Smooth muscle cell (in vitro differentiated cells): ENCODE measurements at regions not wholly inside any gene's neighbourhood (a gene's known extent, or its start where the extent isn't known, plus 50 kb on each side); places are given as distances from the start of the nearest gene placed in this dataset.

ENCODE experiments used
- DNase-seq: peaks from one replicate; lab custom pipeline; 2025; ENCODE audit not compliant: unreplicated experiment; lab: John Stamatoyannopoulos, UW
- H2AFZ ChIP-seq: fragments of 200-600 bp; sonication (generic); 2 replicates; pipeline ENCODE4 v1.6.0; 2016; ENCODE audit warnings: antibody characterized with exemption, low read depth, mild to moderate bottlenecking
- H3F3A ChIP-seq: fragments of 200-600 bp; sonication (generic); 2 replicates; pipeline ENCODE4 v1.6.0; 2017; ENCODE audit warnings: antibody characterized with exemption, low read depth
- H3K27ac ChIP-seq: fragments of 200-600 bp; sonication (generic); 2 replicates; pipeline ENCODE4 v1.5.1; 2016; ENCODE audit warnings: low read depth, mild to moderate bottlenecking
- H3K27me3 ChIP-seq: fragments of 200-600 bp; sonication (generic); 2 replicates; pipeline ENCODE4 v1.6.1; 2016; ENCODE audit warnings: low read depth, mild to moderate bottlenecking
- H3K36me3 ChIP-seq: fragments of 200-600 bp; sonication (generic); 2 replicates; pipeline ENCODE4 v1.5.1; 2016; ENCODE audit warnings: low read depth
- H3K4me1 ChIP-seq: fragments of 200-600 bp; sonication (generic); 2 replicates; pipeline ENCODE4 v1.5.1; 2016; ENCODE audit warnings: low read depth
- H3K4me2 ChIP-seq: fragments of 200-600 bp; sonication (generic); 2 replicates; pipeline ENCODE4 v1.6.0; 2016; ENCODE audit warnings: mild to moderate bottlenecking
- H3K4me3 ChIP-seq: fragments of 200-600 bp; sonication (generic); 2 replicates; pipeline ENCODE4 v1.5.1; 2016; ENCODE audit warnings: mild to moderate bottlenecking
- H3K79me2 ChIP-seq: fragments of 200-600 bp; sonication (generic); 2 replicates; pipeline ENCODE4 v1.6.0; 2016; ENCODE audit warnings: low read depth, mild to moderate bottlenecking
- H3K9ac ChIP-seq: fragments of 200-600 bp; sonication (generic); 2 replicates; pipeline ENCODE4 v1.6.0; 2016; ENCODE audit warnings: low read depth
- H3K9me3 ChIP-seq: fragments of 200-600 bp; sonication (generic); replicated peaks from 2 replicates; pipeline ENCODE4 v1.5.1; 2016; ENCODE audit warnings: low read depth
- H4K20me1 ChIP-seq: fragments of 200-600 bp; sonication (generic); 2 replicates; pipeline ENCODE4 v1.6.0; 2016; ENCODE audit warnings: low read depth
- CTCF ChIP-seq: fragments of 200-600 bp; sonication (generic); IDR thresholded peaks from 2 replicates; pipeline ENCODE4 v1.5.1; 2017; ENCODE audit warnings: borderline replicate concordance, mild to moderate bottlenecking, antibody characterized with exemption; ENCODE audit not compliant: insufficient read depth, poor library complexity, severe bottlenecking
- WGBS: methylation state at CpG from one replicate; pipeline ENCODE4 v1.1.7; 2016; ENCODE audit warnings: low lambda C conversion rate; 5-methylcytosine and 5-hydroxymethylcytosine counted together

- Histone ChIP-seq H3K9ac (no peak overlapping the region), H3K4me1 (no peaks in the 10 kb centered on the region), H3K27ac (no peak overlapping the region)
Measured at GRCh38 chr1:55279627-55280026, 64.5 kb upstream of the USP24 start.

GRCh38 chr1:55278378-55278777, 63.2 kb upstream of the USP24 start:
- H3K4me3 ChIP-seq = no peak overlapping the region
- peaks cover 2% of the 10 kb centered on the region for H3F3A ChIP-seq
- no peaks in the 10 kb centered on the region for H3K79me2 ChIP-seq
- H3K9me3 ChIP-seq = no peaks in the 10 kb centered on the region
- no peak overlapping the region for H3K9ac ChIP-seq
- H3K4me2 ChIP-seq = no peak overlapping the region
- no peak overlapping the region for H3K27ac ChIP-seq
- no peaks in the 10 kb centered on the region for H3K36me3 ChIP-seq
- no peaks in the 10 kb centered on the region for H3K4me1 ChIP-seq
- no peaks in the 10 kb centered on the region for H3K27me3 ChIP-seq
- TF ChIP-seq CTCF = no peak
- WGBS = 47% methylated on average over 2 of the region's 2 CpGs
- H2AFZ ChIP-seq = no peak overlapping the region
- DNase-seq = no peak
- H4K20me1 ChIP-seq = no peaks in the 10 kb centered on the region

More at GRCh38 chr1:55279627-55280026, 64.5 kb upstream of the USP24 start:
- Histone ChIP-seq H3K9me3 (no peaks in the 10 kb centered on the region), H3K36me3 (no peaks in the 10 kb centered on the region), H3K27me3 (no peaks in the 10 kb centered on the region), H3K4me2 (no peak overlapping the region), H4K20me1 (no peaks in the 10 kb centered on the region), H2AFZ (no peak overlapping the region), H3F3A (peaks cover 2% of the 10 kb centered on the region), H3K79me2 (no peaks in the 10 kb centered on the region), H3K4me3 (no peak overlapping the region)
- WGBS = 94% methylated on average over 3 of the region's 3 CpGs
- DNase-seq = no peak
- no peak for TF ChIP-seq CTCF

- no peaks in the 10 kb centered on the region for H4K20me1 ChIP-seq
- H3K36me3 ChIP-seq = no peaks in the 10 kb centered on the region
- no peaks in the 10 kb centered on the region for H3K27me3 ChIP-seq
- H3K4me2 ChIP-seq = no peak overlapping the region
- no peaks in the 10 kb centered on the region for H3K79me2 ChIP-seq
- H2AFZ ChIP-seq = no peak overlapping the region
- no peaks in the 10 kb centered on the region for H3K9me3 ChIP-seq
- H3K4me3 ChIP-seq = no peak overlapping the region
- TF ChIP-seq CTCF = peak; percentile 76
- peak; percentile 18 for DNase-seq
- H3K27ac ChIP-seq = no peak overlapping the region
- peaks cover 2% of the 10 kb centered on the region for H3F3A ChIP-seq
- 13% methylated on average over 15 of the region's 15 CpGs for WGBS
- H3K9ac ChIP-seq = no peak overlapping the region
- H3K4me1 ChIP-seq = no peaks in the 10 kb centered on the region
Measured at GRCh38 chr1:55277377-55278130, 62.4 kb upstream of the USP24 start.
